K562 (cell line): ENCODE measurements at regions not wholly inside any gene's neighbourhood (a gene's known extent, or its start where the extent isn't known, plus 50 kb on each side); places are given as distances from the start of the nearest gene placed in this dataset.

Experiments
- ATAC-seq: fragments of 200-7000 bp; cut with Tn5 transposase; 3 replicates; pipeline ENCODE4 v1.9.1; 2020; ENCODE audit warnings: moderate library complexity
- BruUV-seq: library from RNA; stranded (reverse); fragments of 400-500 nt; replicated peaks from 2 replicates; lab custom pipeline; 2021; lab: Mats Ljungman, UMichigan
- CTCF ChIA-PET: fragments of 300-600 bp; formaldehyde crosslinking; extraction: SDS; loops from one replicate; lab custom pipeline; 2021; ENCODE audit warnings: low intra/inter-chr PET ratio; lab: Yijun Ruan, JAX
- POLR2A ChIA-PET: fragments of 300-600, 350-650 bp; sonication (Branson Sonifier 250); formaldehyde crosslinking; extraction: SDS; loops from one replicate; lab custom pipeline; 2021; ENCODE audit warnings: antibody characterized with exemption, inconsistent platforms; lab: Yijun Ruan, JAX
- DNase-seq, 4 experiments: peaks; one replicate each; pipeline versions ENCODE4 v3.0.0 to v3.0.0-alpha.2; 2011 to 2018; ENCODE audit warnings: low spot score in 3 of 4, mixed read lengths in 3 of 4; ENCODE audit errors: extremely low read depth in 1 of 4
- FAIRE-seq: peaks from 2 replicates; lab custom pipeline; 2011; peaks lifted over from hg19 to GRCh38; lab: Jason Lieb, UNC
- H2AFZ ChIP-seq: 2 replicates; pipeline ENCODE4 v1.6.0; 2011; ENCODE audit warnings: low read depth, low read length, control low read depth, inconsistent platforms
- H3K27ac ChIP-seq: fragments of 200-600 bp; 3 replicates; pipeline ENCODE4 v1.8.0; 2011; ENCODE audit warnings: low read depth, mild to moderate bottlenecking, control low read depth, inconsistent platforms, low read length, moderate library complexity, mixed read lengths; ENCODE audit errors: extremely low read depth
- H3K27me3 ChIP-seq, 2 experiments: fragments of 300-600 bp in 1 of 2; 2 replicates in 1 of 2; 3 replicates in 1 of 2; pipeline versions ENCODE4 v1.6.0 to v1.8.0; 2011; ENCODE audit warnings: inconsistent platforms in 2 of 2, low read length in 2 of 2, mild to moderate bottlenecking in 1 of 2, mixed read lengths in 1 of 2, moderate library complexity in 1 of 2; ENCODE audit not compliant: control insufficient read depth in 2 of 2, insufficient read depth in 2 of 2
- H3K36me3 ChIP-seq: fragments of 300-600 bp; 3 replicates; pipeline ENCODE4 v1.8.0; 2011; ENCODE audit warnings: mild to moderate bottlenecking, low read length, inconsistent platforms; ENCODE audit not compliant: control insufficient read depth, insufficient read depth
- H3K4me1 ChIP-seq, 2 experiments: fragments of 200-600 bp in 1 of 2; replicated peaks in 1 of 2; 2 replicates in 1 of 2; 3 replicates in 1 of 2; pipeline versions ENCODE4 v1.5.1 to v1.8.0; 2011; ENCODE audit warnings: inconsistent platforms in 2 of 2, low read length in 2 of 2, mild to moderate bottlenecking in 1 of 2, mixed read lengths in 1 of 2, moderate library complexity in 1 of 2; ENCODE audit not compliant: control insufficient read depth in 2 of 2, insufficient read depth in 2 of 2
- H3K4me2 ChIP-seq: 2 replicates; pipeline ENCODE4 v1.6.1; 2011; ENCODE audit warnings: low read length, control low read depth, inconsistent platforms, mixed read lengths; ENCODE audit not compliant: insufficient read depth
- H3K4me3 ChIP-seq: fragments of 200-600 bp; sonication (generic), shearing (Covaris generic); 2 replicates; pipeline ENCODE4 v1.5.1; 2016; ENCODE audit warnings: control low read depth, inconsistent platforms
- H3K79me2 ChIP-seq: fragments of 200-600 bp; 3 replicates; pipeline ENCODE4 v1.8.0; 2011; ENCODE audit warnings: low read length, inconsistent platforms; ENCODE audit not compliant: control insufficient read depth, insufficient read depth
- H3K9ac ChIP-seq, 2 experiments: 2 replicates each; pipeline versions ENCODE4 v1.6.0 to v1.6.1; 2011; ENCODE audit warnings: low read depth in 2 of 2, low read length in 2 of 2, control low read depth in 1 of 2, inconsistent platforms in 1 of 2, mild to moderate bottlenecking in 1 of 2, mixed read lengths in 1 of 2; ENCODE audit not compliant: insufficient read depth in 1 of 2
- H3K9me1 ChIP-seq: one replicate; pipeline ENCODE4 v1.6.0; 2011; ENCODE audit warnings: inconsistent platforms, mild to moderate bottlenecking, low read length, moderate library complexity; ENCODE audit not compliant: control insufficient read depth, insufficient read depth
- H3K9me3 ChIP-seq: replicated peaks from 2 replicates; pipeline ENCODE4 v1.5.1; 2011; ENCODE audit warnings: low read depth, low read length, inconsistent platforms; ENCODE audit not compliant: control insufficient read depth, insufficient read depth
- H4K20me1 ChIP-seq: replicated peaks from 2 replicates; pipeline ENCODE4 v1.6.1; 2011; ENCODE audit warnings: low read length, inconsistent platforms, mixed read lengths; ENCODE audit not compliant: control insufficient read depth, insufficient read depth
- E2F8 ChIP-seq: fragments of 450-650 bp; IDR thresholded peaks from 2 replicates; pipeline ENCODE4 v1.7.1; 2018; ENCODE audit warnings: mild to moderate bottlenecking, low read depth; ENCODE audit not compliant: partially characterized antibody
- EZH2 ChIP-seq: IDR thresholded peaks from 2 replicates; pipeline ENCODE4 v1.6.1; 2012; ENCODE audit warnings: low read depth, mild to moderate bottlenecking, inconsistent platforms, low read length, borderline replicate concordance
- ZC3H4 ChIP-seq: sonication (generic); formaldehyde crosslinking; IDR thresholded peaks from 2 replicates; pipeline ENCODE4 v1.9.0; 2021; ENCODE audit warnings: missing genetic modification reagents, borderline replicate concordance
- WGBS: fragments of 100-300 bp; shearing (Covaris generic); methylation state at CpG from one replicate; pipeline ENCODE4 v1.1.6; 2016; ENCODE audit warnings: low coverage, mixed read lengths; ENCODE audit not compliant: insufficient coverage; ENCODE audit errors: missing lambda C conversion rate; 5-methylcytosine and 5-hydroxymethylcytosine counted together
- in situ Hi-C: fragments of 300-500 bp; cut with MboI; formaldehyde crosslinking; loops from 4 replicates; pipeline ENCODE4 v1.15.0; 2018; ENCODE audit warnings: inconsistent platforms, mixed read lengths
- intact Hi-C: fragments of 100-400 bp; cut with micrococcal nuclease; formaldehyde crosslinking; loops from 2 replicates; pipeline ENCODE4 v1.14.2; 2022

- ATAC-seq: no peak
- H2AFZ ChIP-seq: no peak overlapping the region
- H3K9me3 ChIP-seq: no peaks in the 10 kb centered on the region; the same call in 1 of the 2 replicates
- DNase-seq: no peak
- H3K27ac ChIP-seq: no peak overlapping the region
- H3K79me2 ChIP-seq: no peaks in the 10 kb centered on the region
- no peak overlapping the region for H3K9ac ChIP-seq
- CTCF ChIA-PET: no interaction called here
- POLR2A ChIA-PET: interaction anchor here (1.3 kb wide), 1 partner anchor 12 kb away, joined by 5 read pairs; no protein-coding TSS in a partner anchor
- TF ChIP-seq ZC3H4 (CRISPR knock-in tag): no peak
- no peak for TF ChIP-seq EZH2
- no peak for TF ChIP-seq E2F8
- TF ChIP-seq, all 486 proteins: peak for 0
- Histone ChIP-seq H3K4me1 (no peaks in the 10 kb centered on the region), H3K36me3 (no peaks in the 10 kb centered on the region), H3K9me1 (no peaks in the 10 kb centered on the region), H3K27me3 (peaks cover 29 to 81% of the 10 kb centered on the region in 2 experiments; a peak in 4 of 5 replicates), H3K4me2 (no peak overlapping the region), H3K4me3 (no peak overlapping the region), H4K20me1 (0 out of 2 replicates have a peak, but pooled peaks cover 5% of the 10 kb centered on the region)
- no peak for FAIRE-seq
- no TSS peak for BruUV-seq
- intact Hi-C loops: no loop called here
- in situ Hi-C loops: no loop called here
- WGBS: 0% methylated on average over 6 of the region's 6 CpGs
These were observed 253.9 kb upstream of the SIX2 start for GRCh38 chr2:45263147-45263546.
